ENCODE measurements at regions not wholly inside any gene's neighbourhood (a gene's known extent, or its start where the extent isn't known, plus 50 kb on each side); places are given as distances from the start of the nearest gene placed in this dataset.

- TF ChIP-seq OSR1 (CRISPR knock-in tag; IDR thresholded peaks at IDR 0.05) (no peak), ZNF70 (CRISPR knock-in tag; IDR thresholded peaks at IDR 0.05) (no peak), TOX (CRISPR knock-in tag; IDR thresholded peaks at IDR 0.05; ENCODE audit: borderline replicate concordance) (no peak), ISL1 (CRISPR knock-in tag; IDR thresholded peaks at IDR 0.05) (no peak), TSHZ2 (CRISPR knock-in tag; IDR thresholded peaks at IDR 0.05) (no peak), CREB5 (CRISPR knock-in tag; IDR thresholded peaks at IDR 0.05; ENCODE audit: low read depth) (no peak), ZC3H10 (CRISPR knock-in tag; IDR thresholded peaks at IDR 0.05) (no peak), GLIS3 (CRISPR knock-in tag; IDR thresholded peaks at IDR 0.05) (no peak)
These were observed 480.7 kb upstream of the SPTLC3 start for GRCh38 chr20:12528104-12528503.
